ENCODE measurements at regions not wholly inside any gene's neighbourhood (a gene's known extent, or its start where the extent isn't known, plus 50 kb on each side); places are given as distances from the start of the nearest gene placed in this dataset.

DNA sequence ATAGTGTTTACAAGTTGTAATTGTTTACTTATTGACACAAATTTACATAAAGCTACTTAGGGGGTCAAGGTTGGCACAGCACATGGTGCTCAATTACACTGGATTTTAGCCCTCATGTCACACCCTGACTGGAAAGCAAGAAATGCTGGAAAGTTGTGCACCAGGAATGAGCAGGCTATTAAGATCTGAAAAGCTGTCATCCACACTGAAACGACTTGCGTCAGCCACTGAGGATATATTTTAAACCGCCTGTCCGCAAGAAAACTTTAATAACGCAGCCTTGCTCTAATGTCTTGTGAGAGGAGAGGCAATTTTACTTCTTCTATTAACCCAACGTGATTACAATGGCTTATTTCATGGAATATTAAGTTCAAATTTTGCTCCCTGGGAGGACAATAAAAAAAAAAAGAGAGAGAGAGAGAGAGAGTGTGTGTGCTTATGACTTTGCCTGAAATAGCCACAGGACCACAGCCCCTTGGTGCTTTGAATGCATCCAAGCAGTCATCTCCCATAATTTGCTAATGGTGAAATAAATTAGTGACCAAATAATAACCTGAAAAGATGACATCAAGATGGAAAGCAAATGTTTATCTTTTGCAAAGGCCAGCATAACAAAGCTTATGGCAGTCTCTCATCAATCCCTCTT lies 425.4 kb upstream of the PSMD7 start:
- Histone ChIP-seq H3K79me2 (ENCODE audit: low read length) (no peaks in the 10 kb centered on the region), H2AFZ (ENCODE audit: low read depth, low read length) (no peak overlapping the region), H3K4me2 (ENCODE audit: low read length) (no peak overlapping the region), H3K9me3 (ENCODE audit: insufficient read depth, low read length) (no peaks in the 10 kb centered on the region), H3K4me3 (ENCODE audit: low read length) (no peak overlapping the region), H4K20me1 (ENCODE audit: insufficient read depth, low read length) (no peaks in the 10 kb centered on the region), H3K36me3 (replicated peaks; ENCODE audit: low read depth, low read length) (no peaks in the 10 kb centered on the region), H3K4me1 (ENCODE audit: low read length) (no peaks in the 10 kb centered on the region), H3K9ac (ENCODE audit: low read length) (no peak overlapping the region), H3K27me3 (ENCODE audit: low read depth, low read length) (peaks cover 28% of the 10 kb centered on the region), H3K27ac (ENCODE audit: low read length) (no peak overlapping the region)
- no peak for TF ChIP-seq EZH2phosphoT487 (IDR thresholded peaks at IDR 0.05; ENCODE audit: low read depth)
- TF ChIP-seq, protein P1, sequence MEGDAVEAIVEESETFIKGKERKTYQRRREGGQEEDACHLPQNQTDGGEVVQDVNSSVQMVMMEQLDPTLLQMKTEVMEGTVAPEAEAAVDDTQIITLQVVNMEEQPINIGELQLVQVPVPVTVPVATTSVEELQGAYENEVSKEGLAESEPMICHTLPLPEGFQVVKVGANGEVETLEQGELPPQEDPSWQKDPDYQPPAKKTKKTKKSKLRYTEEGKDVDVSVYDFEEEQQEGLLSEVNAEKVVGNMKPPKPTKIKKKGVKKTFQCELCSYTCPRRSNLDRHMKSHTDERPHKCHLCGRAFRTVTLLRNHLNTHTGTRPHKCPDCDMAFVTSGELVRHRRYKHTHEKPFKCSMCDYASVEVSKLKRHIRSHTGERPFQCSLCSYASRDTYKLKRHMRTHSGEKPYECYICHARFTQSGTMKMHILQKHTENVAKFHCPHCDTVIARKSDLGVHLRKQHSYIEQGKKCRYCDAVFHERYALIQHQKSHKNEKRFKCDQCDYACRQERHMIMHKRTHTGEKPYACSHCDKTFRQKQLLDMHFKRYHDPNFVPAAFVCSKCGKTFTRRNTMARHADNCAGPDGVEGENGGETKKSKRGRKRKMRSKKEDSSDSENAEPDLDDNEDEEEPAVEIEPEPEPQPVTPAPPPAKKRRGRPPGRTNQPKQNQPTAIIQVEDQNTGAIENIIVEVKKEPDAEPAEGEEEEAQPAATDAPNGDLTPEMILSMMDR (IDR thresholded peaks at IDR 0.05; ENCODE audit: low read depth, low read length), result no peak

DNA sequence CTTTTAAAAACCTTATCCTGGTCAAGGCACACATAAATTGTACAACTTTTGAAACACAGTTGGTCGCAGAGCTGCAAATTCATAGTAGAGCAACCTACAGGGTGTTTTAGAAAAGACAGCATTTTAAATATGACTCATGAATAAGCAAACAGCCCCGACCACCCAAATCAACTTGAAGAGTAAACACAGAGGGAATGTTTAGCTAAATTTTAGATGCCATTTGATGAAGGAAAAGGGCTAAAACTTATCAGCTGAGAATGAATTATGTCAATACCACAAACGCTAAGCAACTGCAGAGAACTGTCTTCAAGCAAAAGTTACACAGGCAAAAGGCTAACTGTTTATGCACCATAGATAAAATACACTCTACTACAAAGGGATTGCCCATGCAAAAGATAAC lies 427.5 kb upstream of the PSMD7 start:
- H3K4me1 ChIP-seq (ENCODE audit: low read length), result no peaks in the 10 kb centered on the region
- no peaks in the 10 kb centered on the region for H3K36me3 ChIP-seq (replicated peaks; ENCODE audit: low read depth, low read length)
- H4K20me1 ChIP-seq (ENCODE audit: insufficient read depth, low read length), result no peaks in the 10 kb centered on the region
- no peaks in the 10 kb centered on the region for H3K79me2 ChIP-seq (ENCODE audit: low read length)
- H3K9ac ChIP-seq (ENCODE audit: low read length), result no peak overlapping the region
- H2AFZ ChIP-seq (ENCODE audit: low read depth, low read length), result no peak overlapping the region
- H3K27me3 ChIP-seq (ENCODE audit: low read depth, low read length), result peaks cover 18% of the 10 kb centered on the region
- H3K4me2 ChIP-seq (ENCODE audit: low read length), result no peak overlapping the region
- H3K9me3 ChIP-seq (ENCODE audit: insufficient read depth, low read length), result no peaks in the 10 kb centered on the region
- no peak overlapping the region for H3K27ac ChIP-seq (ENCODE audit: low read length)
- H3K4me3 ChIP-seq (ENCODE audit: low read length), result no peak overlapping the region
- TF ChIP-seq, protein P1 (IDR thresholded peaks at IDR 0.05; ENCODE audit: low read depth, low read length), result no peak
- no peak for TF ChIP-seq EZH2phosphoT487 (IDR thresholded peaks at IDR 0.05; ENCODE audit: low read depth)

DNA sequence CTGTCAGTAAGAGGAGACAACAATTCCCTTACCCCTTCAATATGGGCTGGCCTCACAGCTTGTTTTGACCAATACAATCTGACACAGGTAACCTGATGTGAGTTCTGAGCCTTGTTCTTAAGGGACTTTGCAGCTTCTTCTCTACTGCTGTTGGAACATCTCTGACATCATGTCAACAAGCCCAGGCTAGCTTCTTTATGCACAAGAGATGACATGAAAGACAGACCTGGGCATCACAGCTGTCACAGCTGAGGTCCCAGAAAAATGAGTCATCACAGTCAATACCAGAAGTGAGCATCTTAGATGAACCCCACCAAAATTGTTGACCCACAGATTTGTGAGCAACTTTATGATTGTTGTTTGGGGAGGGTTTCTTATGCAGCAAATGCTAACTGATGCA lies 431.7 kb upstream of the PSMD7 start:
- Histone ChIP-seq H2AFZ (ENCODE audit: low read depth, low read length) (no peak overlapping the region), H3K9me3 (ENCODE audit: insufficient read depth, low read length) (no peaks in the 10 kb centered on the region), H3K4me1 (ENCODE audit: low read length) (no peaks in the 10 kb centered on the region), H4K20me1 (ENCODE audit: insufficient read depth, low read length) (no peaks in the 10 kb centered on the region), H3K36me3 (replicated peaks; ENCODE audit: low read depth, low read length) (no peaks in the 10 kb centered on the region), H3K4me3 (ENCODE audit: low read length) (no peak overlapping the region), H3K9ac (ENCODE audit: low read length) (no peak overlapping the region), H3K27ac (ENCODE audit: low read length) (no peak overlapping the region), H3K4me2 (ENCODE audit: low read length) (no peak overlapping the region), H3K79me2 (ENCODE audit: low read length) (no peaks in the 10 kb centered on the region), H3K27me3 (ENCODE audit: low read depth, low read length) (peaks cover under 1% of the 10 kb centered on the region; the same call in 1 of the 2 replicates)
- TF ChIP-seq, protein P1 (IDR thresholded peaks at IDR 0.05; ENCODE audit: low read depth, low read length), result no peak
- no peak for TF ChIP-seq EZH2phosphoT487 (IDR thresholded peaks at IDR 0.05; ENCODE audit: low read depth)

DNA sequence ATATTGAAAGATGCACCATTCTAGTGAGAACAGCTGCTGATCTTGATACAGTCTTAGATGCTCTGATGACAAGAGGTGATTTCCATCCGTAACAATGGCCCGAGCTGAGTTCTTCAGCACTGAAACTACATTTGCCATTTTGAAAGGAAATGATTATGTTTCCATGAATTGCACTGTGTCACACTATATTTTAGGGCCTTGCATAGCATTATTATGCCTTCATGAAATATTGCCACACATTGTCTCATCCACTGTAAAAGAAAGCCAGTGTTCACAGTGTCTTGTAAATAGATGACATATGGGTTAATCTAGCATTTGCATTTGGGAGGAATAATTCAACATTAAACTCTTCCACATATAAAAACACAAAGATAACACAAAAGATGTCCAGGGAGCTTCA lies 438.3 kb upstream of the PSMD7 start:
- no peaks in the 10 kb centered on the region for H4K20me1 ChIP-seq (ENCODE audit: insufficient read depth, low read length)
- H3K4me1 ChIP-seq (ENCODE audit: low read length), result no peaks in the 10 kb centered on the region
- H3K27me3 ChIP-seq (ENCODE audit: low read depth, low read length), result no peaks in the 10 kb centered on the region; the same call in 1 of the 2 replicates
- TF ChIP-seq, protein P1 (IDR thresholded peaks at IDR 0.05; ENCODE audit: low read depth, low read length), result no peak
- no peak for TF ChIP-seq EZH2phosphoT487 (IDR thresholded peaks at IDR 0.05; ENCODE audit: low read depth)
- H3K9ac ChIP-seq (ENCODE audit: low read length), result no peak overlapping the region
- no peak overlapping the region for H2AFZ ChIP-seq (ENCODE audit: low read depth, low read length)
- no peak overlapping the region for H3K4me3 ChIP-seq (ENCODE audit: low read length)
- no peaks in the 10 kb centered on the region for H3K79me2 ChIP-seq (ENCODE audit: low read length)
- H3K27ac ChIP-seq (ENCODE audit: low read length), result no peak overlapping the region
- H3K4me2 ChIP-seq (ENCODE audit: low read length), result no peak overlapping the region
- no peaks in the 10 kb centered on the region for H3K9me3 ChIP-seq (ENCODE audit: insufficient read depth, low read length)
- H3K36me3 ChIP-seq (replicated peaks; ENCODE audit: low read depth, low read length), result no peaks in the 10 kb centered on the region
